ENCODE measurements at regions not wholly inside any gene's neighbourhood (a gene's known extent, or its start where the extent isn't known, plus 50 kb on each side); places are given as distances from the start of the nearest gene placed in this dataset.
"Not testable (repeated sequence)": the region's sequence is repeated elsewhere in the genome, so short reads cannot be mapped to it uniquely, and the experiment has no call there.

- Histone ChIP-seq H3K27me3 (ENCODE audit: insufficient read depth, low read length) (no peaks in the 10 kb centered on the region), H3K4me1 (ENCODE audit: insufficient read depth, low read length) (peaks cover 17% of the 10 kb centered on the region)
Measured at GRCh38 chr3:178203165-178203564, 333.1 kb upstream of the KCNMB2 start.

GRCh38 chr3:178203650-178204049 lies 332.6 kb upstream of the KCNMB2 start:
- H3K36me3 ChIP-seq (ENCODE audit: insufficient read depth, low read length), result no peaks in the 10 kb centered on the region
- no peak overlapping the region for H3K4me3 ChIP-seq (ENCODE audit: low read length)
- peaks cover 17% of the 10 kb centered on the region for H3K4me1 ChIP-seq (ENCODE audit: insufficient read depth, low read length)
- no peaks in the 10 kb centered on the region for H3K27me3 ChIP-seq (ENCODE audit: insufficient read depth, low read length)
- no peak overlapping the region for H2AFZ ChIP-seq (ENCODE audit: low read depth, low read length)
- no peaks in the 10 kb centered on the region for H3K9me3 ChIP-seq (ENCODE audit: low read length)

More at GRCh38 chr3:178203165-178203564, 333.1 kb upstream of the KCNMB2 start:
- Histone ChIP-seq H3K4me3 (ENCODE audit: low read length) (no peak overlapping the region), H3K36me3 (ENCODE audit: insufficient read depth, low read length) (no peaks in the 10 kb centered on the region), H2AFZ (ENCODE audit: low read depth, low read length) (no peak overlapping the region), H3K9me3 (ENCODE audit: low read length) (no peaks in the 10 kb centered on the region)

GRCh38 chr3:178205740-178206139 lies 330.5 kb upstream of the KCNMB2 start:
- no peaks in the 10 kb centered on the region for H3K36me3 ChIP-seq (ENCODE audit: insufficient read depth, low read length)
- H3K9me3 ChIP-seq (ENCODE audit: low read length), result no peaks in the 10 kb centered on the region
- H3K4me3 ChIP-seq (ENCODE audit: low read length), result no peak overlapping the region
- peaks cover 14% of the 10 kb centered on the region for H3K4me1 ChIP-seq (ENCODE audit: insufficient read depth, low read length)
- no peaks in the 10 kb centered on the region for H3K27me3 ChIP-seq (ENCODE audit: insufficient read depth, low read length)
- no peak overlapping the region for H2AFZ ChIP-seq (ENCODE audit: low read depth, low read length)

DNA sequence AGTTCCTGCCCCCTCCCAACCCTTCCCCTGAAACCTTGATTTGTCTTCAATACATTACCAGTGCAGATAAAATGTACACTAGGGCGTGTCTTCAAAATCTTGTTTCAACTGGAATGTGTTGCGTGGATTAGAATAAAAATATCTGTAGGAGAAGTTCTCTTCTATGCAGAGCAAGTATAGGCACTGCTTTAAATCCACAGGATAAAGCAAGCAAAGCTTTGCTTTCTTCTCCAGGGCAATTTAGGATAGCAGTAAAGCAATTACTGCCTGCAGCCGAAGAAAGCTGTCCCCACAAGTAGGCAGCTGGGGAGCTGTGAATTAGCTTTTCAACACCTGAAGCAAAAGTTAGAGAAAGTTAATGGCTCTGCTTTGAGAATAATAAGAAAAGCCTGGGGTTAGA lies 329.7 kb upstream of the KCNMB2 start:
- Histone ChIP-seq H3K27me3 (ENCODE audit: insufficient read depth, low read length) (no peaks in the 10 kb centered on the region), H3K9me3 (ENCODE audit: low read length) (no peaks in the 10 kb centered on the region), H3K4me3 (ENCODE audit: low read length) (no peak overlapping the region), H3K4me1 (ENCODE audit: insufficient read depth, low read length) (peaks cover 12% of the 10 kb centered on the region), H3K36me3 (ENCODE audit: insufficient read depth, low read length) (no peaks in the 10 kb centered on the region), H2AFZ (ENCODE audit: low read depth, low read length) (no peak overlapping the region)

- not testable (repeated sequence) for H3K36me3 ChIP-seq (ENCODE audit: insufficient read depth, low read length); H3K9me3 ChIP-seq (ENCODE audit: low read length); H2AFZ ChIP-seq (ENCODE audit: low read depth, low read length); H3K4me1 ChIP-seq (ENCODE audit: insufficient read depth, low read length); H3K4me3 ChIP-seq (ENCODE audit: low read length); H3K27me3 ChIP-seq (ENCODE audit: insufficient read depth, low read length)
Measured at GRCh38 chr3:178207161-178207560, 329.1 kb upstream of the KCNMB2 start.

DNA sequence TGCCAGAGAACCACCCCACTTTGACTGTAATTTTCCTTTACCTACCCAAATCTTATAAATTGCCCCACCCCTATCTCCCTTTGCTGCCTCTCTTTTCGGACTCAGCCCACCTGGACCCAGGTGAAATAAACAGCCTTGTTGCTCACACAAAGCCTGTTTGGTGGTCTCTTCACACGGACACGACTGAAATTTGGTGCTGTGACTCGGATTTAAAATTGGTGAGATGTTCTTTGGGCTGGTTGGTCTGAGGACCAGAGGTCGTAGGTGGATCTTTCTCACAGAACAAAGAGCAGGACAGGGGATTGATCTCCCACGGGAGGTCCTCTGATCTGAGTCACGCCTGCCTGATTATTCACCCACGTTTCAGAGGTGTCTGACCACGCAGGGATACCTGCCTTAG lies 328.6 kb upstream of the KCNMB2 start:
- H3K4me1 ChIP-seq (ENCODE audit: insufficient read depth, low read length); H3K27me3 ChIP-seq (ENCODE audit: insufficient read depth, low read length); H3K4me3 ChIP-seq (ENCODE audit: low read length); H2AFZ ChIP-seq (ENCODE audit: low read depth, low read length); H3K9me3 ChIP-seq (ENCODE audit: low read length); H3K36me3 ChIP-seq (ENCODE audit: insufficient read depth, low read length): not testable (repeated sequence)

DNA sequence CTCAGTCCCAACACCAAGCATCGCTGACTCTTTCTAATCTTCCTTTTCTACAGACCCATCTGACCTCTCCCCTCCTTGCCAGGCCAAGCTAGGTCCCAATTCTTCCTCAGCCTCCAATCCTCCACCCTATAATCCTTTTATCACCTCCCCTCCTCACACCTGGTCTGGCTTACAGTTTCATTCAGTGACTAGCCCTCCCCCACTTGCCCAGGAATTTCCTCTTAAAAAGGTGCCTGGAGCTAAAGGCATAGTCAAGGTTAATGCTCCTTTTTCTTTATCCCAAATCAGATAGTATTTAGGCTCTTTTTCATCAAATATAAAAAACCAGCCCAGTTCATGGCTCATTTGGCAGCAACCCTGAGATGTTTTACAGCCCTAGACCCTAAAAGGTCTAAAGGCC lies 327.1 kb upstream of the KCNMB2 start:
- not testable (repeated sequence) for H3K36me3 ChIP-seq (ENCODE audit: insufficient read depth, low read length); H3K9me3 ChIP-seq (ENCODE audit: low read length); H3K4me3 ChIP-seq (ENCODE audit: low read length); H3K4me1 ChIP-seq (ENCODE audit: insufficient read depth, low read length); H2AFZ ChIP-seq (ENCODE audit: low read depth, low read length); H3K27me3 ChIP-seq (ENCODE audit: insufficient read depth, low read length)

DNA sequence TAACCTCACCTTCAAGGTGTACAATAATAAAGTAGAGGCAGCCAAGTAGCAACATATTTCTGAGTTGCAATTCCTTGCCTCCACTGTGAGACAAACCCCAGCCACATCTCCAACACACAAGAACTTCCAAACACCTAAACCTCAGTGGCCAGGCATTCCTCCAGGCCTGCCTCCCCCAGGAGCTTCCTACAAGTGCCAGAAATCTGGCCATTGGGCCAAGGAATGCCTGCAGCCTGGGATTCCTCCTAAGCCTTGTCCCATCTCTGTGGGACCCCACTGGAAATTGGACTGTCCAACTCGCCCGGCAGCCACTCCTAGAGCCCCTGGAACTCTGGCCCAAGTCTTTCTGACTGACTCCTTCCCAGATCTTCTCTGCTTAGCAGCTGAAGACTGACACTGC lies 326.6 kb upstream of the KCNMB2 start:
- H3K4me1 ChIP-seq (ENCODE audit: insufficient read depth, low read length); H3K4me3 ChIP-seq (ENCODE audit: low read length); H3K9me3 ChIP-seq (ENCODE audit: low read length); H2AFZ ChIP-seq (ENCODE audit: low read depth, low read length); H3K27me3 ChIP-seq (ENCODE audit: insufficient read depth, low read length); H3K36me3 ChIP-seq (ENCODE audit: insufficient read depth, low read length): not testable (repeated sequence)

DNA sequence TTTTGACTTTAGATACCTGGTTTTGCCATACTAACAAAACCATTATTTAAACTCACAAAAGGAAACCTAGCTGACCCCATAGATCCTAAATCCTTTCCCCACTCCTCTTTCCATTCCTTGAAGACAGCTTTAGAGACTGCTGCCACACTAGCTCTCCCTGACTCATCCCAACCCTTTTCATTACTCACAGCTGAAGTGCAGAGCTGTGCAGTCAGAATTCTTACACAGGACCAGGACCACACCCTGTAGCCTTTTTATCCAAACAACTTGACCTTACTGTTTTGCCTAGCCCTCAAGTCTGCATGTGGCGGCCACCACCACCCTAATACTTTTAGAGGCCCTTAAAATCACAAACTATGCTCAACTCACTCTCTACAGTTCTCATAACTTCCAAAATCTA lies 325.1 kb upstream of the KCNMB2 start:
- H3K27me3 ChIP-seq (ENCODE audit: insufficient read depth, low read length); H3K4me1 ChIP-seq (ENCODE audit: insufficient read depth, low read length); H3K9me3 ChIP-seq (ENCODE audit: low read length); H2AFZ ChIP-seq (ENCODE audit: low read depth, low read length); H3K4me3 ChIP-seq (ENCODE audit: low read length); H3K36me3 ChIP-seq (ENCODE audit: insufficient read depth, low read length): not testable (repeated sequence)

GRCh38 chr3:178217479-178217878 lies 318.8 kb upstream of the KCNMB2 start:
- H3K9me3 ChIP-seq (ENCODE audit: low read length), result no peaks in the 10 kb centered on the region
- no peaks in the 10 kb centered on the region for H3K36me3 ChIP-seq (ENCODE audit: insufficient read depth, low read length)
- no peaks in the 10 kb centered on the region for H3K27me3 ChIP-seq (ENCODE audit: insufficient read depth, low read length)
- no peak overlapping the region for H2AFZ ChIP-seq (ENCODE audit: low read depth, low read length)
- H3K4me3 ChIP-seq (ENCODE audit: low read length), result no peak overlapping the region
- no peaks in the 10 kb centered on the region for H3K4me1 ChIP-seq (ENCODE audit: insufficient read depth, low read length)

- Histone ChIP-seq H3K36me3 (ENCODE audit: insufficient read depth, low read length) (no peaks in the 10 kb centered on the region), H3K4me1 (ENCODE audit: insufficient read depth, low read length) (no peaks in the 10 kb centered on the region), H2AFZ (ENCODE audit: low read depth, low read length) (no peak overlapping the region), H3K27me3 (ENCODE audit: insufficient read depth, low read length) (no peaks in the 10 kb centered on the region), H3K9me3 (ENCODE audit: low read length) (no peaks in the 10 kb centered on the region), H3K4me3 (ENCODE audit: low read length) (no peak overlapping the region)
Measured at GRCh38 chr3:178218231-178218630, 318.0 kb upstream of the KCNMB2 start.

- H2AFZ ChIP-seq (ENCODE audit: low read depth, low read length); H3K9me3 ChIP-seq (ENCODE audit: low read length); H3K27me3 ChIP-seq (ENCODE audit: insufficient read depth, low read length); H3K4me1 ChIP-seq (ENCODE audit: insufficient read depth, low read length); H3K4me3 ChIP-seq (ENCODE audit: low read length); H3K36me3 ChIP-seq (ENCODE audit: insufficient read depth, low read length): not testable (repeated sequence)
Measured at GRCh38 chr3:178219661-178220060, 316.6 kb upstream of the KCNMB2 start.

GRCh38 chr3:178223876-178224275 lies 312.4 kb upstream of the KCNMB2 start:
- Histone ChIP-seq H3K9me3 (ENCODE audit: low read length) (no peaks in the 10 kb centered on the region), H2AFZ (ENCODE audit: low read depth, low read length) (no peak overlapping the region), H3K4me3 (ENCODE audit: low read length) (no peak overlapping the region), H3K36me3 (ENCODE audit: insufficient read depth, low read length) (no peaks in the 10 kb centered on the region), H3K27me3 (ENCODE audit: insufficient read depth, low read length) (no peaks in the 10 kb centered on the region), H3K4me1 (ENCODE audit: insufficient read depth, low read length) (no peaks in the 10 kb centered on the region)

- no peaks in the 10 kb centered on the region for H3K36me3 ChIP-seq (ENCODE audit: insufficient read depth, low read length)
- H3K27me3 ChIP-seq (ENCODE audit: insufficient read depth, low read length), result no peaks in the 10 kb centered on the region
- no peak overlapping the region for H2AFZ ChIP-seq (ENCODE audit: low read depth, low read length)
- no peak overlapping the region for H3K4me3 ChIP-seq (ENCODE audit: low read length)
- no peaks in the 10 kb centered on the region for H3K9me3 ChIP-seq (ENCODE audit: low read length)
- H3K4me1 ChIP-seq (ENCODE audit: insufficient read depth, low read length), result no peaks in the 10 kb centered on the region
Measured at GRCh38 chr3:178226094-178226493, 310.1 kb upstream of the KCNMB2 start.

Measured in neuron (in vitro differentiated cells).